ENCODE measurements at regions not wholly inside any gene's neighbourhood (a gene's known extent, or its start where the extent isn't known, plus 50 kb on each side); places are given as distances from the start of the nearest gene placed in this dataset.

DNA sequence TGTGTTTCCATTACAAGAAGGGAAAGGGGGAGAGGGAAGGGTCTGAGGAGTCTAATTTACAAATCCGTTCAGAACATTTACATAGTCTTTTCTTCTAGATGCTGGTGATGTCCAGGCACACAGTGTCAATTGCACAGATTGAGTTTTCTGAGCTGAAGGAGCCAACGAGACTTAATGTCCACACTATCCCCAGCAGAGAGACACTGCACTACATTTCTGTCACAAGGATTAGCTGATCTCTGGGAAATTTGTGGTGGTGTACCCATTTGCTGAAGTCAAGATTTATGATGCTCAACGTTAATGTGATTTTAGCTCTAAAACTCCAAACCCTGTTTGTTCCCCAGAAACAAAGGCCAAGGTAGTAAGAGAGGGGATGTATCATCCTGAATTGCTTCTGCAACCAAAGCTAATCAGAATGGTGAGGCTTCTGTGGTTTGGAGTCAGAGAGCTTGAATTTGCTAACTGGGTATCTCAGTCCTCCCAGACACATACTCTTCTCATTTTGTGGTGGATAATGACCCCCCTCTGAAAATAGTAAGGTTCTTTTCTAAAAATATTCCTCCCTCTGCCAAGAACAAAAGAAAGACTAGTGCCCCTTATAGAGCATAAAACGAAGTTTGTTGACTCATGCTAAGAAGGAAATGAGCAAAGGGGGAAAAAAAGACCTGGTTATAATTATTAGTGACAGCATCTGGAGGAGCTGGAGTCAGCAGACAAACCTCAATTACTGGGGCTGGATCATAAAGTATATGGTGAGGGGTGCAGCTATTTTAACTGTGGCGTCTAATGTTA lies 416.9 kb downstream of the PSAT1 start:
- Histone ChIP-seq H3K79me1 (ENCODE audit: low read depth, low read length) (no peaks in the 10 kb centered on the region), H2BK20ac (ENCODE audit: low read length) (no peak overlapping the region), H3K23me2 (ENCODE audit: low read depth, low read length) (no peaks in the 10 kb centered on the region), H2BK12ac (ENCODE audit: low read depth, low read length) (no peak overlapping the region), H4K91ac (replicated peaks; ENCODE audit: insufficient read length, low read length) (no peak overlapping the region), H2BK5ac (ENCODE audit: low read depth, low read length) (no peak overlapping the region), H3K4me3 (ENCODE audit: extremely low read depth in 1 of 4, insufficient read depth in 2 of 4, low read depth in 3 of 4, low read length in 4 of 4) (no peak overlapping the region), H3K14ac (ENCODE audit: insufficient read length) (no peak overlapping the region), H3K9me3 (ENCODE audit: insufficient read depth in 2 of 2, low read depth in 1 of 2, low read length in 1 of 2) (no peaks in the 10 kb centered on the region), H3K4me1 (replicated peaks in 1 of 4; ENCODE audit: control insufficient read depth in 3 of 4, insufficient read depth in 4 of 4, low read length in 3 of 4) (peaks cover 0 to 6% (median 3%) of the 10 kb centered on the region in 4 experiments; a peak in 3 of 7 replicates), H2AFZ (ENCODE audit: low read length) (no peak overlapping the region), H3K4me2 (ENCODE audit: insufficient read depth in 1 of 2, low read depth in 2 of 2, low read length in 2 of 2) (no peak overlapping the region), H3K36me3 (ENCODE audit: control insufficient read depth in 2 of 4, insufficient read depth in 4 of 4, low read length in 3 of 4) (no peaks in the 10 kb centered on the region), H4K5ac (ENCODE audit: insufficient read length, low read depth, low read length) (no peak overlapping the region), H3K79me2 (ENCODE audit: control insufficient read depth in 1 of 2, insufficient read depth in 2 of 2, low read length in 2 of 2) (no peaks in the 10 kb centered on the region), H4K20me1 (replicated peaks in 1 of 2; ENCODE audit: control insufficient read depth in 1 of 2, insufficient read depth in 2 of 2, low read length in 2 of 2) (no peaks in the 10 kb centered on the region), H2AK5ac (ENCODE audit: low read depth, low read length) (no peak overlapping the region), H3K56ac (replicated peaks; ENCODE audit: insufficient read length, low read depth, low read length) (no peak overlapping the region), H3K4ac (replicated peaks; ENCODE audit: insufficient read length, low read depth, low read length) (no peak overlapping the region), H3K27me3 (replicated peaks in 1 of 4; ENCODE audit: control insufficient read depth in 3 of 4, extremely low read depth in 1 of 4, insufficient read depth in 3 of 4, low read length in 3 of 4) (no peaks in the 10 kb centered on the region), H2BK15ac (ENCODE audit: low read length) (no peak overlapping the region), H3K9ac (replicated peaks in 1 of 4; ENCODE audit: extremely low read depth in 1 of 4, low read depth in 3 of 4, low read length in 3 of 4) (no peak overlapping the region), H2BK120ac (replicated peaks; ENCODE audit: low read depth, low read length) (no peak overlapping the region), H3K27ac (ENCODE audit: low read depth, low read length) (no peak overlapping the region), H4K8ac (ENCODE audit: extremely low read depth, insufficient read depth, low read length) (no peak overlapping the region), H3K23ac (ENCODE audit: insufficient read length) (no peak overlapping the region), H3K18ac (ENCODE audit: extremely low read depth, low read length) (no peak overlapping the region)
- WGBS, 2 experiments (ENCODE audit: extremely low coverage in 1 of 2, insufficient coverage in 1 of 2, insufficient read length in 1 of 2, insufficient replicate concordance in 2 of 2, low coverage in 1 of 2, low lambda C conversion rate in 2 of 2, missing lambda C conversion rate in 1 of 2): 78% methylated on average over 5 of the region's 5 CpGs; no CpG with 5 or more reads in 1 of the 2 experiments
- TF ChIP-seq SIRT6 (IDR thresholded peaks at IDR 0.05; ENCODE audit: low read length) (no peak), SIX5 (IDR thresholded peaks at IDR 0.05; ENCODE audit: low read depth, low read length) (no peak), FOSL1 (IDR thresholded peaks at IDR 0.05; ENCODE audit: insufficient read depth, low read depth, low read length) (no peak), TCF12 (IDR thresholded peaks at IDR 0.05; ENCODE audit: low read depth, low read length) (no peak), EGR1 (IDR thresholded peaks at IDR 0.05; ENCODE audit: borderline replicate concordance, low read depth, low read length) (no peak), SUZ12 (IDR thresholded peaks at IDR 0.05; ENCODE audit: low read length) (no peak), RBBP5 (IDR thresholded peaks at IDR 0.05; ENCODE audit: borderline replicate concordance, low read depth, low read length) (no peak), KDM4A (IDR thresholded peaks at IDR 0.05; ENCODE audit: low read depth, low read length, severe bottlenecking) (no peak), RNF2 (IDR thresholded peaks at IDR 0.05; ENCODE audit: borderline replicate concordance, low read depth, low read length, missing control alignments, poor library complexity, severe bottlenecking) (no peak), CHD2 (IDR thresholded peaks at IDR 0.05; ENCODE audit: low read length) (no peak), RFX5 (IDR thresholded peaks at IDR 0.05; ENCODE audit: borderline replicate concordance, low read depth, low read length) (no peak)
- no peak for DNase-seq (ENCODE audit: low read depth in 1 of 2, low spot score in 2 of 2)
- ChIA-PET CTCF (ENCODE audit: partially characterized antibody) (interaction anchor here (1.1 to 1.5 kb wide), 3 partner anchors 10 to 111 kb away, joined by 3 to 9 read pairs (median 4); no protein-coding TSS in a partner anchor), POLR2A (ENCODE audit: partially characterized antibody) (no interaction called here)
- FAIRE-seq: no peak
